GM06990 (cell line): ENCODE measurements at regions not wholly inside any gene's neighbourhood (a gene's known extent, or its start where the extent isn't known, plus 50 kb on each side); places are given as distances from the start of the nearest gene placed in this dataset.

Experiments used
- DNase-seq: peaks from one replicate; pipeline ENCODE4 v3.0.0-alpha.2; 2011; ENCODE audit not compliant: insufficient read length; ENCODE audit errors: extremely low read depth
- H3K27me3 ChIP-seq: replicated peaks from 2 replicates; pipeline ENCODE4 v1.6.0; 2011; ENCODE audit warnings: low read length; ENCODE audit not compliant: control insufficient read depth, insufficient read depth
- H3K36me3 ChIP-seq: 2 replicates; pipeline ENCODE4 v1.5.1; 2011; ENCODE audit warnings: low read length; ENCODE audit not compliant: control insufficient read depth, insufficient read depth
- H3K4me3 ChIP-seq: replicated peaks from 2 replicates; pipeline ENCODE4 v1.5.1; 2011; ENCODE audit warnings: low read depth, mild to moderate bottlenecking, control low read depth, low read length
- TF ChIP-seq, protein P1 (sequence below): IDR thresholded peaks from 2 replicates; pipeline ENCODE4 v1.5.1; 2011; ENCODE audit warnings: low read length, control low read depth, mild to moderate bottlenecking, inconsistent platforms; ENCODE audit not compliant: insufficient read depth, poor library complexity, severe bottlenecking

GRCh38 chr6:43867996-43868395 is 98.0 kb downstream of the VEGFA start:
- Histone ChIP-seq H3K4me3 (no peak overlapping the region), H3K27me3 (no peaks in the 10 kb centered on the region; the same call in 1 of the 2 replicates), H3K36me3 (no peaks in the 10 kb centered on the region)
- DNase-seq, result no peak
- TF ChIP-seq, protein P1, sequence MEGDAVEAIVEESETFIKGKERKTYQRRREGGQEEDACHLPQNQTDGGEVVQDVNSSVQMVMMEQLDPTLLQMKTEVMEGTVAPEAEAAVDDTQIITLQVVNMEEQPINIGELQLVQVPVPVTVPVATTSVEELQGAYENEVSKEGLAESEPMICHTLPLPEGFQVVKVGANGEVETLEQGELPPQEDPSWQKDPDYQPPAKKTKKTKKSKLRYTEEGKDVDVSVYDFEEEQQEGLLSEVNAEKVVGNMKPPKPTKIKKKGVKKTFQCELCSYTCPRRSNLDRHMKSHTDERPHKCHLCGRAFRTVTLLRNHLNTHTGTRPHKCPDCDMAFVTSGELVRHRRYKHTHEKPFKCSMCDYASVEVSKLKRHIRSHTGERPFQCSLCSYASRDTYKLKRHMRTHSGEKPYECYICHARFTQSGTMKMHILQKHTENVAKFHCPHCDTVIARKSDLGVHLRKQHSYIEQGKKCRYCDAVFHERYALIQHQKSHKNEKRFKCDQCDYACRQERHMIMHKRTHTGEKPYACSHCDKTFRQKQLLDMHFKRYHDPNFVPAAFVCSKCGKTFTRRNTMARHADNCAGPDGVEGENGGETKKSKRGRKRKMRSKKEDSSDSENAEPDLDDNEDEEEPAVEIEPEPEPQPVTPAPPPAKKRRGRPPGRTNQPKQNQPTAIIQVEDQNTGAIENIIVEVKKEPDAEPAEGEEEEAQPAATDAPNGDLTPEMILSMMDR, result no peak

DNA sequence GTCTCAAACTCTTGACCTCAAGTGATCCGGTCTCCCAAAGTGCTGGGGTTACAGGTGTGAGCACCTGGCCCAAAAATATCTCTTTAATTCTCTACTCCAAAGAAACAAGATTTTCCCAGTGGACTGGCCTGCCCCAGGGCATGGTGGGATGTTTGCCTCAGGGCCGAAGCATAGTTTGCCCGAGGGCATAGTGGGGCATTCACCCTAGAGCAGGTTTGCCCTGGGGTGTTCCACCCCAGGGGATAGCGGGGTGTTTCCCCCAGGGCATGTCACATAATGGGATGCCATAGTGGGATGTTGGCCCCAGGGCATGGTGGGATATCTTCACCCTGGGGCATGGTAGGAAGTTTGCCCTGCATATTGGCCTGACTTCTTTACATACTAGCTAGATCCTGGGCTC is 97.2 kb downstream of the VEGFA start:
- no peaks in the 10 kb centered on the region; the same call in 1 of the 2 replicates for H3K27me3 ChIP-seq
- H3K36me3 ChIP-seq, result no peaks in the 10 kb centered on the region
- DNase-seq, result no peak
- H3K4me3 ChIP-seq, result no peak overlapping the region
- TF ChIP-seq, protein P1, result no peak

DNA sequence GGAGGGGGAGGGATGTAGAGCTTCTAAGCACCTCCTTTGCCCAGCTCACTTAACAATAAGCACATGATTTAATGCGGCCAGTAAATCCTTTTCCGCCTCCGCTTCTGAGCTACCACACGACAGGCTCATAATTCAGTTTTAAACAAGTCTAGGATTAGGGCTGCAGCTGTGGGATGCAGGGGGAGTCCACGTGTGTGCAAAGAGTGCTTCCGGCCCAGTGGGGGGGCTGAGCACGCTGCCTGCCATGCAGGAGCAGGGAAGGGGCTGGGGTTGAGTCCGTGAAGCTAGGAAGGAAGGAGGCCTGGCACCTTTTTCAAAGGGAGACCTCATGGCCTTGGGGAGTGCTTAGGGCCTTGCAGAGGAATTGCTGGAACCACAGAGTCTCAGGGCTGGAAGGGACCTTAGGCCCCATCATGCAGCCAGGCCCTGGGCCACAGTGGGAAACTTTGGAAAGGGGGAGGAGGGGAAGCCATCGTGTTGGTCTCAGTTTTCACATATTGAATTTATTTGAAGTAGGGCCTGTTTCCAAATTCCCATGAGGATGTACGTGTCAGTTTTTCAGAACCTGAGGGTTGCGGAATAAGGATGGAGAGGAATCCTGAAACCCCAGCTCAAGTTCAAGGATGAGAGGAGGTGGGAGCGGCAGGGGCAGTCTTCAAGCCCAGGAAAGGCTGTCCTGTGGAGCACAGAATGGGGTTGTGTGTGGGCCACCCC is 96.1 kb downstream of the VEGFA start:
- DNase-seq, result no peak
- Histone ChIP-seq H3K27me3 (no peaks in the 10 kb centered on the region; the same call in 1 of the 2 replicates), H3K4me3 (no peak overlapping the region), H3K36me3 (no peaks in the 10 kb centered on the region)
- TF ChIP-seq, protein P1, result no peak

DNA sequence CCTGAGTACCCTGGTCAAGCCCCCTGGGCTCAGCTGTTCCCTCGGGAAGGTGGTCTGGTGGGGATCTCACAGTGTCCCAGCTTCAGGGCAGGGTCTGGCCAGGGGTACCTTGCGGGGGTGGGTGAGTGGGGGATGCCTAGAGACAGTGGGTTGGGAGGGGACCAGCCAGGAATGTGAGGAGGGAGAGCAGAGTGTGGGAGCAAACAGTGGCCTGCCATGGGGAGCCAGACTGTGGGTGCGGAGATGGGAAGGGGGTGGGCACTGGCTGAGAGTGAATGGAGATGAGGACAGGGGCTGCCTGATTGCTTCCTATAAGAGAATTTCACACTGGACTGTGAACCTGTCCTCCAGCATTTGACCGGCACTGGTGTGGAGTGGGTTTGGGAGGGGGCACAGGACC is 95.1 kb downstream of the VEGFA start:
- no peak overlapping the region for H3K4me3 ChIP-seq
- no peaks in the 10 kb centered on the region; the same call in 1 of the 2 replicates for H3K27me3 ChIP-seq
- H3K36me3 ChIP-seq, result no peaks in the 10 kb centered on the region
- DNase-seq, result no peak
- TF ChIP-seq, protein P1, result no peak

GRCh38 chr6:43862925-43863324 is 92.9 kb downstream of the VEGFA start:
- DNase-seq, result no peak

More at GRCh38 chr6:43862925-43863324, 92.9 kb downstream of the VEGFA start:
- TF ChIP-seq, protein P1, result no peak
- H3K36me3 ChIP-seq, result no peaks in the 10 kb centered on the region
- H3K4me3 ChIP-seq, result no peak overlapping the region
- no peaks in the 10 kb centered on the region; the same call in 1 of the 2 replicates for H3K27me3 ChIP-seq
